CD14-positive monocyte (primary cell): ENCODE measurements at regions not wholly inside any gene's neighbourhood (a gene's known extent, or its start where the extent isn't known, plus 50 kb on each side); places are given as distances from the start of the nearest gene placed in this dataset.

Experiments
- DNase-seq, 3 donors: peaks; one replicate each; pipeline ENCODE4 v3.0.0-alpha.2; 2011 to 2022
- H2AFZ ChIP-seq: 2 replicates; pipeline ENCODE4 v1.6.0; 2012; ENCODE audit warnings: mild to moderate bottlenecking, low read depth, low read length, inconsistent platforms; ENCODE audit not compliant: insufficient read depth, poor library complexity, severe bottlenecking
- H3K27ac ChIP-seq, 2 donors: 1 replicate in 1 of 2; 2 replicates in 1 of 2; pipeline ENCODE4 v1.5.1; 2012 to 2013; ENCODE audit warnings: low read length in 2 of 2, control low read depth in 1 of 2, inconsistent platforms in 1 of 2, low read depth in 1 of 2, mild to moderate bottlenecking in 1 of 2
- H3K27me3 ChIP-seq, 2 donors: one replicate each; pipeline versions ENCODE4 v1.6.0 to v1.6.1; 2011 to 2013; ENCODE audit warnings: low read length in 2 of 2; ENCODE audit not compliant: control insufficient read depth in 2 of 2, insufficient read depth in 2 of 2
- H3K36me3 ChIP-seq, 2 donors: replicated peaks in 1 of 2; 1 replicate in 1 of 2; 2 replicates in 1 of 2; pipeline versions ENCODE4 v1.5.1 to v1.6.1; 2012 to 2013; ENCODE audit warnings: low read length in 2 of 2, control low read depth in 1 of 2, inconsistent platforms in 1 of 2, mild to moderate bottlenecking in 1 of 2; ENCODE audit not compliant: insufficient read depth in 2 of 2, control insufficient read depth in 1 of 2
- H3K4me1 ChIP-seq, 2 donors: 1 replicate in 1 of 2; 2 replicates in 1 of 2; pipeline versions ENCODE4 v1.5.1 to v1.6.1; 2012 to 2013; ENCODE audit warnings: low read length in 2 of 2, control low read depth in 1 of 2, inconsistent platforms in 1 of 2, mild to moderate bottlenecking in 1 of 2, moderate library complexity in 1 of 2; ENCODE audit not compliant: insufficient read depth in 2 of 2, control insufficient read depth in 1 of 2
- H3K4me2 ChIP-seq: replicated peaks from 2 replicates; pipeline ENCODE3; 2012; ENCODE audit warnings: low read length, moderate library complexity, mild to moderate bottlenecking; ENCODE audit not compliant: poor library complexity, severe bottlenecking; ENCODE audit errors: extremely low read depth
- H3K4me3 ChIP-seq, 3 experiments: fragments of 200-600 bp in 1 of 3; sonication (generic) in 1 of 3; replicated peaks in 1 of 3; 1 replicate in 2 of 3; 2 replicates in 1 of 3; pipeline ENCODE4 v1.5.1; 2011 to 2013; ENCODE audit warnings: low read length in 3 of 3, mild to moderate bottlenecking in 3 of 3, control low read depth in 2 of 3, low read depth in 2 of 3, inconsistent platforms in 1 of 3, moderate library complexity in 1 of 3
- H3K79me2 ChIP-seq: 2 replicates; pipeline ENCODE4 v1.6.0; 2012; ENCODE audit warnings: mild to moderate bottlenecking, control low read depth, inconsistent platforms, low read length, moderate library complexity; ENCODE audit not compliant: insufficient read depth
- H3K9ac ChIP-seq: 2 replicates; pipeline ENCODE4 v1.6.0; 2017; ENCODE audit warnings: low read length, mild to moderate bottlenecking; ENCODE audit not compliant: insufficient read depth, poor library complexity, severe bottlenecking
- H3K9me3 ChIP-seq, 2 donors: replicated peaks in 1 of 2; 1 replicate in 1 of 2; 2 replicates in 1 of 2; pipeline versions ENCODE4 v1.5.1 to v1.6.1; 2012 to 2013; ENCODE audit warnings: low read length in 2 of 2, control low read depth in 1 of 2; ENCODE audit not compliant: control insufficient read depth in 1 of 2, insufficient read depth in 1 of 2
- H4K20me1 ChIP-seq: 2 replicates; pipeline ENCODE4 v1.6.0; 2012; ENCODE audit warnings: mild to moderate bottlenecking, low read length, control low read depth, moderate library complexity; ENCODE audit not compliant: insufficient read depth
- H3K27ac Mint-ChIP-seq, 7 donors: one replicate each; pipeline ENCODE4 v1.8.0; 2020; ENCODE audit warnings: mild to moderate bottlenecking in 7 of 7, mixed read lengths in 7 of 7, moderate library complexity in 6 of 7, inconsistent platforms in 2 of 7
- H3K27me3 Mint-ChIP-seq, 3 donors: one replicate each; pipeline ENCODE4 v1.8.0; 2021 to 2022; ENCODE audit warnings: low read depth in 3 of 3, mild to moderate bottlenecking in 3 of 3, mixed read lengths in 3 of 3, moderate library complexity in 3 of 3, inconsistent platforms in 1 of 3
- H3K36me3 Mint-ChIP-seq, 2 donors: one replicate each; pipeline ENCODE4 v1.8.0; 2020; ENCODE audit warnings: mixed read lengths in 2 of 2, inconsistent platforms in 1 of 2, mild to moderate bottlenecking in 1 of 2
- H3K4me1 Mint-ChIP-seq: one replicate; pipeline ENCODE4 v1.8.0; 2020; ENCODE audit warnings: mild to moderate bottlenecking, mixed read lengths
- H3K4me3 Mint-ChIP-seq, 2 donors: one replicate each; pipeline ENCODE4 v1.8.0; 2020; ENCODE audit warnings: mild to moderate bottlenecking in 2 of 2, mixed read lengths in 2 of 2, moderate library complexity in 1 of 2
- H3K9me3 Mint-ChIP-seq, 7 donors: one replicate each; pipeline ENCODE4 v1.8.0; 2020 to 2022; ENCODE audit warnings: mixed read lengths in 7 of 7, mild to moderate bottlenecking in 6 of 7, moderate library complexity in 6 of 7, inconsistent platforms in 2 of 7
- WGBS: methylation state at CpG from one replicate; pipeline ENCODE4 v1.1.5; 2013; ENCODE audit warnings: missing lambda C conversion rate; ENCODE audit not compliant: insufficient coverage; 5-methylcytosine and 5-hydroxymethylcytosine counted together
- intact Hi-C, 2 donors: fragments of 100-400 bp; cut with micrococcal nuclease; formaldehyde crosslinking; loops; one replicate each; pipeline versions ENCODE4 v1.15.0 to v1.15.1; 2023
- TF ChIP-seq, protein P1 (sequence below): fragments of 200-600 bp; IDR thresholded peaks from one replicate; pipeline ENCODE4 v1.8.0; 2022; ENCODE audit warnings: antibody characterized with exemption, mild to moderate bottlenecking

DNA sequence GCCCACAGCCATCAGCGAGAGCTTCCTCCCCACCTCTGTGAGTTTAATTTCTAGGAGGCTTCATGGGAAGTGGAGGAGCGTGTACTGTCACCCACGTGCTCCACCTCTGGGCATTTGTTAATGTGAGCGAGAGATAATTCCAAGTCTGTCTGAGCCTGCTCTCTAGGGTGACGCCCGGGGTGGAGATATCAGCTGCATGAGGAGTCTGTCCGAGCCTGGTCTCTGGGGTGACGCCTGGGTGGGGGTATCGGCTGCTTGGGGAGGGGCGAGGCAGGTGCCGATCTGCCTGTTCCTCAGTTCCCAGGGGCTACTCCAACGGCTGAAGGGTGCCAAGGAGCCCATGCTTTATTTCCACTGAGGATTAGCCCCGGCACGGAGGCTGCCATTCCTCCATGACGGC lies 735.0 kb downstream of the BRD1 start:
- Histone ChIP-seq H3K79me2 (no peaks in the 10 kb centered on the region), H3K4me2 (no peak overlapping the region), H3K4me3 (no peak overlapping the region), H2AFZ (no peak overlapping the region), H3K4me1 (no peaks in the 10 kb centered on the region), H4K20me1 (no peaks in the 10 kb centered on the region), H3K27ac (no peak overlapping the region), H3K9ac (no peak overlapping the region), H3K27me3 (no peaks in the 10 kb centered on the region), H3K36me3 (no peaks in the 10 kb centered on the region), H3K9me3 (no peaks in the 10 kb centered on the region)
- Mint-ChIP-seq H3K27me3 (peaks cover 0 to 11% (median 3%) of the 10 kb centered on the region in 3 donors), H3K4me1 (peaks cover 3% of the 10 kb centered on the region), H3K27ac (no peak overlapping the region), H3K4me3 (no peak overlapping the region), H3K9me3 (peaks cover 0 to 2% (median 0%) of the 10 kb centered on the region in 7 donors), H3K36me3 (no peaks in the 10 kb centered on the region)
- 92% methylated on average over 14 of the region's 15 CpGs for WGBS
- intact Hi-C loops = no loop called here
- TF ChIP-seq, protein P1, sequence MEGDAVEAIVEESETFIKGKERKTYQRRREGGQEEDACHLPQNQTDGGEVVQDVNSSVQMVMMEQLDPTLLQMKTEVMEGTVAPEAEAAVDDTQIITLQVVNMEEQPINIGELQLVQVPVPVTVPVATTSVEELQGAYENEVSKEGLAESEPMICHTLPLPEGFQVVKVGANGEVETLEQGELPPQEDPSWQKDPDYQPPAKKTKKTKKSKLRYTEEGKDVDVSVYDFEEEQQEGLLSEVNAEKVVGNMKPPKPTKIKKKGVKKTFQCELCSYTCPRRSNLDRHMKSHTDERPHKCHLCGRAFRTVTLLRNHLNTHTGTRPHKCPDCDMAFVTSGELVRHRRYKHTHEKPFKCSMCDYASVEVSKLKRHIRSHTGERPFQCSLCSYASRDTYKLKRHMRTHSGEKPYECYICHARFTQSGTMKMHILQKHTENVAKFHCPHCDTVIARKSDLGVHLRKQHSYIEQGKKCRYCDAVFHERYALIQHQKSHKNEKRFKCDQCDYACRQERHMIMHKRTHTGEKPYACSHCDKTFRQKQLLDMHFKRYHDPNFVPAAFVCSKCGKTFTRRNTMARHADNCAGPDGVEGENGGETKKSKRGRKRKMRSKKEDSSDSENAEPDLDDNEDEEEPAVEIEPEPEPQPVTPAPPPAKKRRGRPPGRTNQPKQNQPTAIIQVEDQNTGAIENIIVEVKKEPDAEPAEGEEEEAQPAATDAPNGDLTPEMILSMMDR = no peak
- DNase-seq = no peak

- TF ChIP-seq, protein P1 = no peak
- no peaks in the 10 kb centered on the region for H3K36me3 Mint-ChIP-seq
- Histone ChIP-seq H2AFZ (no peak overlapping the region), H3K4me2 (no peak overlapping the region), H3K79me2 (no peaks in the 10 kb centered on the region), H3K4me3 (no peak overlapping the region), H4K20me1 (no peaks in the 10 kb centered on the region), H3K27me3 (no peaks in the 10 kb centered on the region), H3K9ac (no peak overlapping the region), H3K27ac (no peak overlapping the region), H3K36me3 (no peaks in the 10 kb centered on the region), H3K9me3 (no peaks in the 10 kb centered on the region), H3K4me1 (no peaks in the 10 kb centered on the region)
- H3K4me3 Mint-ChIP-seq = no peak overlapping the region
- peaks cover 3% of the 10 kb centered on the region for H3K4me1 Mint-ChIP-seq
- peaks cover 0 to 13% (median 0%) of the 10 kb centered on the region in 3 donors for H3K27me3 Mint-ChIP-seq
- intact Hi-C loops = no loop called here
- no peak for DNase-seq
- peaks cover 0 to 2% (median 0%) of the 10 kb centered on the region in 7 donors for H3K9me3 Mint-ChIP-seq
- no peak overlapping the region for H3K27ac Mint-ChIP-seq
- whole genome bisulfite sequencing = 73% methylated on average over 9 of the region's 13 CpGs
These were observed 735.6 kb downstream of the BRD1 start for GRCh38 chr22:49091917-49092545.
